RWPE2 (cell line): ENCODE measurements at regions not wholly inside any gene's neighbourhood (a gene's known extent, or its start where the extent isn't known, plus 50 kb on each side); places are given as distances from the start of the nearest gene placed in this dataset.
A peak's percentile ranks its signal among the peaks of the same experiment; 100 is the strongest.
"Not testable (repeated sequence)": the region's sequence is repeated elsewhere in the genome, so short reads cannot be mapped to it uniquely, and the experiment has no call there.

ENCODE experiments used
- ATAC-seq: fragments of 200-7000 bp; cut with Tn5 transposase; 3 replicates; pipeline ENCODE4 v1.9.1; 2021; ENCODE audit warnings: low read depth
- DNase-seq: peaks from one replicate; pipeline ENCODE4 v3.0.0-alpha.2; 2020; ENCODE audit warnings: low spot score
- H3K27ac ChIP-seq: fragments of 450-650 bp; 2 replicates; pipeline ENCODE4 v1.5.1; 2017; ENCODE audit warnings: mild to moderate bottlenecking; ENCODE audit not compliant: poor library complexity, severe bottlenecking
- H3K27me3 ChIP-seq: fragments of 250-450 bp; sonication (Bioruptor Pico); 2 replicates; pipeline ENCODE4 v1.5.1; 2021; ENCODE audit warnings: mild to moderate bottlenecking, moderate library complexity; ENCODE audit not compliant: insufficient read depth, poor library complexity, severe bottlenecking
- H3K36me3 ChIP-seq: fragments of 250-450 bp; sonication (Bioruptor Pico); 2 replicates; pipeline ENCODE4 v1.5.1; 2020; ENCODE audit warnings: low read depth, mild to moderate bottlenecking, moderate library complexity
- H3K4me1 ChIP-seq: fragments of 250-450 bp; sonication (Bioruptor Pico); 2 replicates; pipeline ENCODE4 v1.5.1; 2021; ENCODE audit warnings: mild to moderate bottlenecking, moderate library complexity; ENCODE audit not compliant: insufficient read depth, poor library complexity, severe bottlenecking
- H3K4me3 ChIP-seq: fragments of 250-450 bp; sonication (Bioruptor Pico); 2 replicates; pipeline ENCODE4 v1.5.1; 2021; ENCODE audit warnings: mild to moderate bottlenecking, moderate library complexity; ENCODE audit not compliant: severe bottlenecking
- H3K9me3 ChIP-seq: fragments of 250-450 bp; sonication (Bioruptor Pico); 2 replicates; pipeline ENCODE4 v1.5.1; 2021; ENCODE audit warnings: mild to moderate bottlenecking, moderate library complexity; ENCODE audit not compliant: severe bottlenecking

DNA sequence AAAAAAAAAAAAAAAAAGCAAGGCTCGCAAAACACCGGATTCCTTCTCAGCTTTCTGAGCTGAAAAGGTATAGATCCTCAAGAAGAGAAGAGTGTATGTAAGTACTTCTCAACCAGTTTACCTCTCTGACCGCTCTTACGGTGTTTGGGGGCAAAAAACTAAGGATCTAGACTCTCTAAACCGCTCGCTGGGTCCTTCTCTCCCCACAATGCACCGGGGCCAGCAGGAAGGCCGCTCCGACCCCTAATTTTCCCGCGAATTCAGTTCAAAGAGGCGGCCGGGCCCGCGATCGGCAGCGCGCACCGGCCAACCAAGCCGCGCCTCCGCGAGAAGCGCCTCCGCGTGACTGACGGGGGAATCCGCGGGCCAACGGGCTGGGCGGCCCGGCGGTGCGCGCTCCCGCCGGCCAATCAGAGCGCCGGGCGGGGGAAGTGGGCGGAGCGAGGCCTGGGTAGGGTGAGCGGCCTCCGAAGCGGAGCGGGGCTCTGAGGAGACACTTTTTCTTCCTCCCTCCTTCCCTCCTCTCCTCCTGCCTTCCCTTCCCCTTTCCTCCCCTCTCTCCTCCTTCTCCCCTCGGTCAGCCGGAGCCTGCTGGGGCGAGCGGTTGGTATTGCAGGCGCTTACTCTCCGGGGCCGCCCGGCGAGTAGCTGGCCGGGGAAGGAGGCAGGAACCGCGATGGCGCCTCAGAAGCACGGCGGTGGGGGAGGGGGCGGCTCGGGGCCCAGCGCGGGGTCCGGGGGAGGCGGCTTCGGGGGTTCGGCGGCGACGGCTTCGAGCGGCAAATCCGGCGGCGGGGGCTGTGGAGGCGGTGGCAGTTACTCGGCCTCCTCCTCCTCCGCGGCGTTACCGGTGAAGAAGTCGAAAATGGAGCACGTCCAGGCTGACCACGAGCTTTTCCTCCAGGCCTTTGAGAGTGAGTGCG lies 93.0 kb downstream of the CRLF3 start:
- DNase-seq, result not testable (repeated sequence)

DNA sequence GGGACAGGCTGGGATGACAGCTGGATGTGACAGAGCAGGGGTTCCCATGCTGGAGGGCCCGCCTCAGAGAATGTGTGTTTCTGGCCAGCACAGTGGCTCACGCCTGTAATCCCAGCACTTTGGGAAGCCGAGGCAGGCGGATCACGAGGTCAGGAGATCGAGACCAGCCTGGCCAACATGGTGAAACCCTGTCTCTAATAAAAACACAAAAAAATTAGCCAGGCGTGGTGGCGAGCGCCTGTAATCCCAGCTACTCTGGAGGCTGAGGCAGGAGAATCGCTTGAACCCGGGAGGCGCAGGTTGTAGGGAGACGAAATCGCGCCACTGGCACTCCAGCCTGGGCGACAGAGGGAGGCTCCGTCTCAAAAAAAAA lies 93.7 kb downstream of the CRLF3 start:
- Histone ChIP-seq H3K27ac (peak overlapping the region; percentile 58), H3K36me3 (peaks cover 23% of the 10 kb centered on the region)
- ATAC-seq, result not testable (repeated sequence)

More for the DNA sequence above, 93.0 kb downstream of the CRLF3 start:
- not testable (repeated sequence) for H3K9me3 ChIP-seq, H3K27me3 ChIP-seq, H3K4me1 ChIP-seq
- Histone ChIP-seq H3K4me3 (peak overlapping the region; percentile 65), H3K36me3 (peaks cover 24% of the 10 kb centered on the region), H3K27ac (peak overlapping the region; percentile 58)
- ATAC-seq, result peak; percentile 95

DNA sequence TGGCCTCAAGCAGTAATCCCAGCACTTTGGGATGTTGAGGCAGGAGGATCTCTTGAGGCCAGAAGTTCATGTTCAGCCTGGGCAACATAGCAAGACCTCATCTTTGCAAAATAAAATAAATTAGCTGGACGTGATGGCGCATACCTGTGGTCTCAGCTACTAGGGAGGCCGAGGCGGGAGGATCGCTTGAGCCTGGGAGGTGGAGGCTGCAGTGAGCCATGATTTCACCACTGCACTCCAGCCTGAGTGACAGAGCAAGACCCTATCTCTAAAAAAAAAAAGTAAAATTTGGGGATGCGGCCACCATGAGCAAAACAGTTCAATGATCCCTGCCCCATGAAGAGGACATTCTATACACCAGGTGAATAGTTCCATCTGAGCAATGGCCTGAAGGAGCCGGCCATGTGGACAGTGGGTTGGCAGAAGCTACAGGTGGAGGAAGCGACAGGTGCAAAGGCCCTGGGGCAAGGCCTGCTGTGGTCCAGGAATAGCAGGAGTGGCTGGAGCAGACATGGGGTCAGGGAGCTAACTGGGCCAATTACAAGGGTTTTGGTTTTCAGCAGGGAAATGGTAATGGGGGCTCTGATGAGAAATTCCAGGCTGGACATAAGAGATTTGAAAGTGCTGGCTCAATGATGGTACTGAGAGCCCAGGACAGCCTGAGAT lies 94.2 kb downstream of the CRLF3 start:
- not testable (repeated sequence) for H3K4me3 ChIP-seq, H3K27me3 ChIP-seq, H3K4me1 ChIP-seq, DNase-seq, ATAC-seq, H3K9me3 ChIP-seq
- Histone ChIP-seq H3K27ac (peak overlapping the region; percentile 58), H3K36me3 (peaks cover 23% of the 10 kb centered on the region)

More for the DNA sequence above, 93.7 kb downstream of the CRLF3 start:
- not testable (repeated sequence) for DNase-seq, H3K27me3 ChIP-seq, H3K4me1 ChIP-seq, H3K9me3 ChIP-seq
- peak overlapping the region; percentile 65 for H3K4me3 ChIP-seq

DNA sequence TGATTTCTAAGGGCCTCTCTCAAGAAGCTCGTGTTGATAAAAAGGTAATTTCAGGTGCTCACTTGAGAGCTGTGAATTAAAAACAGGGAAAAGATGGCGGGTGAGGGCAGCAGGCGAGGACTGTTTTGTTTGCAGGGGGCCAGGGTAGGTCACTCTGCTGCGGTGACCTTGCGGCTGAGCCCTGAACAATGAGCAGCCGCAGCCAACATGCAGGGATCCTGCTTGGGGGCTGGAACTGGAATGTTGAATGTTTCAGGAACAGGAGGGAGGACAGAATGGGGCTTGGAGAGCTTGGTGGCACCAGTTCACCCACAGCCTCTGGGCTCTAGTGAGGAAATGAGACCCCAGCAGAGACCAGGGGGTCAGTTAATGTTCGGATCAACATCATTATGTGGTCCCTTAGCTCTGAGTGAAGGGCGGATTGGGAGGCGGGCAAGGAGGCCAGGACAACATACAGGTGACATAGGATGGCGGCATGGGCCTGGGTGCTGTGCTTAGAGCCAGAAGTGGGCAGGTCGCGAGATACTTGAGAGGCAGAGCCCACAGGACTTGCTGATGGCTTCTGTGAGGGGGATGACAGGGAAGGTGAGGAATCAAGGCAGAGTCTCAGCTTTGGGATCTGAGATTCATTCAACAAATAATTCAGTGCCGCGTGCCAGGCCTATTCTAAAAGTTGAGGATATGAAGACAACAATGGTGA lies 94.9 kb downstream of the CRLF3 start:
- not testable (repeated sequence) for H3K4me1 ChIP-seq, H3K9me3 ChIP-seq, H3K27ac ChIP-seq, H3K27me3 ChIP-seq, ATAC-seq, DNase-seq, H3K4me3 ChIP-seq
- H3K36me3 ChIP-seq, result peaks cover 19% of the 10 kb centered on the region

DNA sequence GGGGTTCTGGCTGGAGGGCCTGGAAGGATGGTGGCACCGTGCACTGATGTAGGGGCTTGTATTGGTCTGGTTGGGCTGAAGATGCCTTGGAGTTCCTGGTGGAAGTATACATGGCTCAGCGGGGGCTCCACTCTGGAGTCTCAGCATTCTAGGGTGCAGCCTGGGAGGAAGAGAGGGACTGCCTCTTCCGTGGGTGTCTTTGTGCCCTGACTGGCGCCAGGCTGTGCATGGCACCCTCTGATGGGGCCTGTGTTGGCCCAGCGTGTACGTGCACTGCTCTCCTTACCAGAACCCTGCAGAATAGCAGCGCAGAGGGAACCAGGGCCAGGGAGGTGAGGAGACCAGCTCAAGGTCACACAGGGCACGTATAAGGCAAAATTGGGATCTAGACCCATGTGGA lies 97.0 kb downstream of the CRLF3 start:
- H3K27ac ChIP-seq, H3K9me3 ChIP-seq, ATAC-seq, H3K27me3 ChIP-seq, H3K36me3 ChIP-seq, DNase-seq, H3K4me3 ChIP-seq, H3K4me1 ChIP-seq: not testable (repeated sequence)

DNA sequence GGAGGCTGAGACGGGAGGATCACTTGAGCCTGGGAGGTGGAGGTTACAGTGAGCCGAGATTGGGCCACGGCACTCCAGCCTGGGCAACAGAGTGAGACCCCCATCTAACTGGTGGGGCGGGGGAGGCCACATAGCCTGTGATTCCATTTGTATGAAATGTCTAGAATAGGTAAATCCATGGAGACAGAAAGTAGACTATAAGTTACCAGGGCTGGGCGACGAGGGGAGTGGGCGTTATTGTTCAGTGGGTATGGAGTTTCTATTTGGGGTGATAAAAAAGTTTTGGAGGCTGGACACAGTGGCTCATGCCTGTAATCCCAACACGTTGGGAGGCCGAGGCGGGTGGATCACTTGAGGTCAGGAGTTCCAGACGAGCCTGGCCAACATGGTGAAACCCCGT lies 97.8 kb downstream of the CRLF3 start:
- not testable (repeated sequence) for DNase-seq, H3K4me3 ChIP-seq, H3K4me1 ChIP-seq, ATAC-seq, H3K36me3 ChIP-seq, H3K27ac ChIP-seq, H3K27me3 ChIP-seq, H3K9me3 ChIP-seq

DNA sequence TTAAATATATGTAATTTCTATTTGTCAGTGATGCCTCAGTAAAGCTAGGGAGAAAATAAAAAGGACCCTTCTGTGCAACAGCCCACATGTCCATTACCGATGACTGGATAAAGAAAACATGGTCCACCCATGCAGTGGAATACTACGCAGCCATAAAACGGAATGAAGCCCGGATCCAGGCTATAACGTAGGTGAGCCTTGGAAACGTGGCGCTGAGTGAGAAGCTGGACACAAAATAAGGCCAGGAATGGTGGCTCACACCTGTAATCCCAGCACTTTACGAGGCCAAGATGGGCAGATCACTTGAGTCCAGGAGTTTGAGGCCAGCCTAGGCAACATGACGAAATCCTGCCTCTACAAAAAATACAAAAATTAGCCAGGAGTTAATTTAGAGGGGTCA lies 98.2 kb downstream of the CRLF3 start:
- not testable (repeated sequence) for H3K4me1 ChIP-seq, H3K36me3 ChIP-seq, H3K27me3 ChIP-seq, H3K4me3 ChIP-seq, H3K9me3 ChIP-seq, H3K27ac ChIP-seq, DNase-seq, ATAC-seq

DNA sequence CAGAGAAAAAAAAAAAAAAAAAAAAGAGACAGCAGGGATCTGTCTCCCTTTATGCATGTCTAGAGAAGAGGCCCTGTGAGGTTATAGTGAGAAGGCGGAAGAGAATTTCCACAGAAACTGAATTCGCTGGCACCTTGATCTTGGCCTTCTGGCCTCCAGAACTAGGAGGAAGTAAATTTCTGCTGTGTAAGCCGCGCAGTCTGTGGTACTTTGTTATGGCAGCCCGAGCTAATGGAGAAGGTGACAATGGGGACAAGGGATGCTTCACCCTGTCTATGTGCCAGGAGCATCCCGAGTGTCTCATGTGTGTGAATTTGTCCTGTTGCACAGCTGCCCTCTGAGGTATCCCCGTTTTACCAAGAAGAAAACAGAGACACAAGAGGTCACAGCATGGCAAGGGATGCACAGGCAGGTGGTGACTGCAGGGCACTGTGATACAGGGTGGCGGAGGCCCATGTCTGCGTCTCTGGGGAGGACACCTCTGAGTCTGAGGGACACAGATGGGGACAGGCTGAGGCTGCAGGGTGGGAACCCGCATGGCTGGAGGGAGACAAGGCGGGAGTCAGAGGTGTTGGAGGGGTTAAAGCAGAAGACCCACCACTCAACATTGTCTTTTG lies 100.3 kb downstream of the CRLF3 start:
- not testable (repeated sequence) for H3K27ac ChIP-seq, H3K4me1 ChIP-seq, H3K9me3 ChIP-seq, ATAC-seq, H3K27me3 ChIP-seq, H3K36me3 ChIP-seq, H3K4me3 ChIP-seq, DNase-seq

DNA sequence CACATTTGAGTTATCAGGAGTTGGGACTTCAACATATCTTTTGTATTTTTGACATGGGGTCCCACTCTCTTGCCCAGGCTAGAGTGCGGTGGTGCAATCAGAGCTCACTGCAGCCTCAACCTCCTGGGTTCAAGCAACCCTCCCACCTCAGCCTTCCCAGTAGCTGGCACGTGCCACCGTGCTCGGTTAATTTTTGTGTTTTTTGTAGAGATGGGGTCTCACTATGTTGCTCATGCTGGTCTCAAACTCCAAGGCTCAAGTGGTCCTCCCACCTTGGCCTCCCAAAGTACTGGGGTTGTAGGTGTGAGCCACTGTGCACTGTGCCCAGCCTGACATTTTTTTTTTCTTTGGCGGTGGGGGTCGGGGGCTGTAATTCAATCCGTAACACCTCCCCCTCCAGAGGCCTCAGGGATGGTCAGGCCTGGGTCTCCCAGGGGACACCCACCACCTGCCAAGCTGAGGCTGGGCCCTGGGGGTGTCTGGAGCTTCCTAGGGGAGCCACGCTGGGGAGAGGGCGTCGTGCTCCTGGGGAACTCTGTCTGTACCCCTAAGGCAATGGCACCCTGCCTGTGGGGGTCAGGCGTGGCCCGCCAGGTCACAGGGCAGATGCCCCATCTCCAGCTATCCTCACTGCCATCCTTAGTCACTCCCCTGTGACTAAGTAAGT lies 102.2 kb downstream of the CRLF3 start:
- not testable (repeated sequence) for H3K27ac ChIP-seq, H3K36me3 ChIP-seq, H3K4me1 ChIP-seq, H3K27me3 ChIP-seq, H3K9me3 ChIP-seq, ATAC-seq, DNase-seq, H3K4me3 ChIP-seq

DNA sequence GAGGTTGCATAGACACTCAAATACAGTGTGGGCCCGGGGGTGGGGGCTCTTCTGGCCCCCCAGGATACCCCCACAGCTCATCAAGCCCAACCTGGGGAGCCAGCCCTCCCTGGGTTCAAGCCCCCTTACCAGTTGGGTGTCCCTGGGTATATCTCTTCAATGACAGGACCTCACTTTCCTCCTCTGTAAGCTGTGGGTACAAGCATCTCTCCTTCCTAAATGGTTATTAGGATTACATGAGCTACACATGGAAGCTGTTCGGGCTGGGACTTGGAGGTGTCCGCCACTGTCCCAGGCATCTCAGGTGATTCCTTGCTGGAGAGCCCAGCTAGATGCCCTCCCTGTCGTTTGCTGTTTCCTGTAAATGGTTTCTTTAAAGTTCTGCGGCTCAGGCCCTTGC lies 103.5 kb downstream of the CRLF3 start:
- not testable (repeated sequence) for H3K27me3 ChIP-seq, ATAC-seq, H3K27ac ChIP-seq, H3K4me3 ChIP-seq, H3K36me3 ChIP-seq, H3K9me3 ChIP-seq, H3K4me1 ChIP-seq
- peak; percentile 12 for DNase-seq
